CD8-positive, alpha-beta memory T cell (primary cell): ENCODE measurements at regions not wholly inside any gene's neighbourhood (a gene's known extent, or its start where the extent isn't known, plus 50 kb on each side); places are given as distances from the start of the nearest gene placed in this dataset.
"Not testable (repeated sequence)": the region's sequence is repeated elsewhere in the genome, so short reads cannot be mapped to it uniquely, and the experiment has no call there.

Experiments used
- CTCF ChIA-PET: fragments of 350-600 bp; sonication (Branson Sonifier 250); formaldehyde crosslinking; loops from one replicate; lab custom pipeline; 2021; ENCODE audit warnings: antibody characterized with exemption; lab: Charles Lee
- POLR2A ChIA-PET: fragments of 350-600 bp; sonication (Branson Sonifier 250); formaldehyde crosslinking; loops from one replicate; lab custom pipeline; 2021; ENCODE audit warnings: antibody characterized with exemption; lab: Charles Lee
- DNase-seq, 5 donors: peaks; one replicate each; pipeline versions ENCODE4 v3.0.0 to v3.0.0-alpha.2; 2020 to 2022; ENCODE audit warnings: mixed read lengths in 1 of 5
- H3K27ac ChIP-seq: one replicate; pipeline ENCODE4 v1.7.0; 2013; ENCODE audit warnings: low read depth, mild to moderate bottlenecking, low read length, moderate library complexity
- H3K27me3 ChIP-seq: 2 replicates; pipeline ENCODE4 v1.7.0; 2013; ENCODE audit warnings: low read length, mild to moderate bottlenecking; ENCODE audit not compliant: insufficient read depth, poor library complexity, severe bottlenecking
- H3K36me3 ChIP-seq: 2 replicates; pipeline ENCODE4 v1.7.0; 2013; ENCODE audit warnings: mild to moderate bottlenecking, low read length, moderate library complexity; ENCODE audit not compliant: insufficient read depth
- H3K4me1 ChIP-seq: 2 replicates; pipeline ENCODE4 v1.7.0; 2013; ENCODE audit warnings: mild to moderate bottlenecking, low read length, moderate library complexity; ENCODE audit not compliant: insufficient read depth
- H3K4me3 ChIP-seq: 2 replicates; pipeline ENCODE4 v1.7.0; 2013; ENCODE audit warnings: mild to moderate bottlenecking, low read length
- H3K9me3 ChIP-seq: 2 replicates; pipeline ENCODE4 v1.7.0; 2013; ENCODE audit warnings: mild to moderate bottlenecking, low read length
- H3K27ac Mint-ChIP-seq, 8 donors: one replicate each; pipeline ENCODE4 v1.8.0; 2020 to 2021; ENCODE audit warnings: mixed read lengths in 8 of 8, mild to moderate bottlenecking in 6 of 8, inconsistent platforms in 3 of 8, moderate library complexity in 3 of 8
- H3K27me3 Mint-ChIP-seq, 2 donors: one replicate each; pipeline ENCODE4 v1.8.0; 2020 to 2021; ENCODE audit warnings: mixed read lengths in 2 of 2, mild to moderate bottlenecking in 1 of 2, moderate library complexity in 1 of 2
- H3K36me3 Mint-ChIP-seq, 3 donors: one replicate each; pipeline ENCODE4 v1.8.0; 2020 to 2021; ENCODE audit warnings: mixed read lengths in 3 of 3, inconsistent platforms in 1 of 3, mild to moderate bottlenecking in 1 of 3
- H3K4me1 Mint-ChIP-seq, 3 donors: one replicate each; pipeline ENCODE4 v1.8.0; 2020 to 2021; ENCODE audit warnings: mixed read lengths in 3 of 3, inconsistent platforms in 1 of 3, mild to moderate bottlenecking in 1 of 3
- H3K4me3 Mint-ChIP-seq, 7 donors: one replicate each; pipeline ENCODE4 v1.8.0; 2020 to 2021; ENCODE audit warnings: mixed read lengths in 7 of 7, mild to moderate bottlenecking in 6 of 7, moderate library complexity in 4 of 7, inconsistent platforms in 2 of 7
- H3K9me3 Mint-ChIP-seq, 5 donors: one replicate each; pipeline ENCODE4 v1.8.0; 2020 to 2022; ENCODE audit warnings: mixed read lengths in 5 of 5, mild to moderate bottlenecking in 3 of 5, moderate library complexity in 2 of 5, inconsistent platforms in 1 of 5

DNA sequence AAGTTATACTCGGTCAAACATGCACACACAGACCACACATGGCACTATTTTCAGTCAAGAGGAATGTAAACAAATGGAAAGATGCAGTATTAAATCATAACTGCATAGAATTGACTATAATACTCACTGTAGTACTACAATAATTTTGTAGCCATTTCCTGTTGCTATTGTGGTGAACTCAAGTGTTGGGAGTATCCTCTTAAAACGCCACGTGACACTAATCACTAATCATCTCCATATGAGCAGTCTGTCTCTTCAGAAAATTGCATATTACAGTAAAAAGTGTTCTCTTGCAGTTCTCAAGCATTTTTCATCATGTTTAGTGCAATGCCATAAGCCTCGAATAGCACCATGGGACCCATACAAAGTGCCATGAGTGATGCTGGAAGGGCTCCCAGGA is 258.7 kb upstream of the ID4 start:
- H3K27ac ChIP-seq, result no peak overlapping the region
- ChIA-PET CTCF (no interaction called here), POLR2A (no interaction called here)
- DNase-seq, result no peak
- H3K27ac Mint-ChIP-seq, result no peak overlapping the region
- H3K27me3 Mint-ChIP-seq, result no peaks in the 10 kb centered on the region
- H3K4me3 Mint-ChIP-seq, result no peak overlapping the region
- no peaks in the 10 kb centered on the region for H3K36me3 Mint-ChIP-seq
- H3K36me3 ChIP-seq, result no peaks in the 10 kb centered on the region
- H3K4me1 Mint-ChIP-seq, result no peaks in the 10 kb centered on the region
- H3K27me3 ChIP-seq, result no peaks in the 10 kb centered on the region
- no peaks in the 10 kb centered on the region for H3K9me3 ChIP-seq
- H3K4me1 ChIP-seq, result no peaks in the 10 kb centered on the region
- H3K4me3 ChIP-seq, result no peak overlapping the region
- peaks cover 1 to 14% (median 9%) of the 10 kb centered on the region in 5 donors for H3K9me3 Mint-ChIP-seq

GRCh38 chr6:19584207-19584606 is 253.0 kb upstream of the ID4 start:
- H3K27ac ChIP-seq, H3K36me3 Mint-ChIP-seq, H3K36me3 ChIP-seq, H3K4me1 Mint-ChIP-seq, H3K27me3 ChIP-seq, POLR2A ChIA-PET, H3K4me3 ChIP-seq, H3K4me1 ChIP-seq, H3K9me3 ChIP-seq, H3K9me3 Mint-ChIP-seq, CTCF ChIA-PET, H3K4me3 Mint-ChIP-seq, H3K27ac Mint-ChIP-seq, H3K27me3 Mint-ChIP-seq, DNase-seq: not testable (repeated sequence)

DNA sequence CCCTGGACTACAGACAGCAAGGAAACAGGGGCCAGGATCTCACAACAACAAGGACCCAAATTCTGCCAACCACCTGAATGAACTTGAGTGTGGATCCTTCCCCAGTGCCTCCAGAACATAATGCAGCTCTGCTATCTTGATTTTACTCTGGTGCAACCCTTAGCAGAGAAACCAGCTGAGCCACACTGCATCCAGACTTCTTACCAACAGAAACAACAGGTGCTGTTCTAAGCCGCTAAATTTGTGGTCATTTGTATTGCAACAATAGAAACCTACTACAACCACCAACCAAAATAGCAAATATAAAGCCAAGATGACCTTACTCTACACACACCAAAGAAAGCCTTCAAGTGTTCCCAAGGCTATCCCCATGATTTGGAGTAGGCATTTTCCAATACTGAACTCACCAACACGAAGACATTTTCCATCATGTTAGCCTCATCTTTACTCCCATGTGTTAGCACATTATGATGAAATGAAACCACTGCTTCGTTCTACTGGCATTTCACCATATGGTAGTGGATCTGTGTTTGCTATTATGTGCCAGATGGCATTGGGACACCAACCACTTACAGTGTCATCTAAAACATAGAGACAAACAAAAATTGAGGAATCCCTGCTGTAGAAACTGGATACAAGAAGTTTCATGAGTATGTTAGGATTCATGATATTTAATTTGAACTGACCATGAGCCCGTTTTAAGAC is 249.8 kb upstream of the ID4 start:
- H3K27me3 ChIP-seq, result no peaks in the 10 kb centered on the region
- Mint-ChIP-seq H3K4me3 (no peak overlapping the region), H3K27me3 (no peaks in the 10 kb centered on the region), H3K36me3 (no peaks in the 10 kb centered on the region), H3K9me3 (peaks cover 0 to 6% (median 4%) of the 10 kb centered on the region in 5 donors), H3K4me1 (no peaks in the 10 kb centered on the region), H3K27ac (no peak overlapping the region)
- no peaks in the 10 kb centered on the region for H3K9me3 ChIP-seq
- no peak for DNase-seq
- H3K27ac ChIP-seq, result no peak overlapping the region
- H3K36me3 ChIP-seq, result no peaks in the 10 kb centered on the region
- POLR2A ChIA-PET, result no interaction called here
- no peak overlapping the region for H3K4me3 ChIP-seq
- H3K4me1 ChIP-seq, result no peaks in the 10 kb centered on the region
- CTCF ChIA-PET, result interaction anchor here (0.7 kb wide), 1 partner anchor 17 kb away, joined by 3 read pairs; no protein-coding TSS in a partner anchor

GRCh38 chr6:19590501-19591131 is 246.6 kb upstream of the ID4 start:
- no peak overlapping the region for H3K27ac Mint-ChIP-seq
- POLR2A ChIA-PET, result no interaction called here

DNA sequence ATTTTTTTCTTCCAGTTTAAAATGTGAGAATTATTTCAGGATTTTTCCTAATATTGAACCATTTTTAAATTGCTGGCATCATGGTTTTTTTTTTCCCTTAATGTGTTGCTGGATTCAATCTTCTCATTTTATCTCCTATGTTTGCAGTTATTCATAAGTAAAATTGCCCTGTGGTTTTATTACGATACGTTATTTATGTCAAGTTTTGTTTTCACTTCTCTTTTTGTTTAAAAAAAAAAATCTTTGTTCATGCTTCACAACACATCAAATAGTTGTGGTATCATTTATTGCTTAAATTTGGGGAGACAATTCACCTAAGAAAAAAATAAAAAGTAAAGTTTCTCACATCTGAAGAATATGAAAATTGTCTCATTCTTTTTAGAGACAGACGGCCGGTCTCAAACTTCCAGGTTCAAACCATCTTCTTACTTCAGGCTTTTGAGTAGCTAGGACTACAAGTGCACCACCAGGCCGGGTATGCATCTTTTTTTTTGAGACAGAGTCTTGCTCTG is 239.3 kb upstream of the ID4 start:
- ChIA-PET POLR2A (no interaction called here), CTCF (no interaction called here)
- no peaks in the 10 kb centered on the region for H3K36me3 ChIP-seq
- H3K4me3 ChIP-seq, result no peak overlapping the region
- Mint-ChIP-seq H3K4me1 (no peaks in the 10 kb centered on the region), H3K4me3 (no peak overlapping the region), H3K27ac (no peak overlapping the region), H3K9me3 (peaks cover 0 to 6% (median 0%) of the 10 kb centered on the region in 5 donors), H3K27me3 (peaks cover 0 to 2% of the 10 kb centered on the region in 2 donors), H3K36me3 (no peaks in the 10 kb centered on the region)
- H3K27ac ChIP-seq, result no peak overlapping the region
- no peak for DNase-seq
- no peaks in the 10 kb centered on the region for H3K4me1 ChIP-seq
- no peaks in the 10 kb centered on the region for H3K27me3 ChIP-seq
- H3K9me3 ChIP-seq, result no peaks in the 10 kb centered on the region

More at GRCh38 chr6:19590501-19591131, 246.6 kb upstream of the ID4 start:
- Mint-ChIP-seq H3K4me1 (no peaks in the 10 kb centered on the region), H3K4me3 (no peak overlapping the region), H3K27me3 (no peaks in the 10 kb centered on the region), H3K36me3 (no peaks in the 10 kb centered on the region), H3K9me3 (peaks cover 0 to 3% (median 0%) of the 10 kb centered on the region in 5 donors)
- CTCF ChIA-PET, result no interaction called here
- Histone ChIP-seq H3K9me3 (no peaks in the 10 kb centered on the region), H3K4me1 (no peaks in the 10 kb centered on the region), H3K36me3 (no peaks in the 10 kb centered on the region), H3K27ac (no peak overlapping the region), H3K27me3 (no peaks in the 10 kb centered on the region), H3K4me3 (no peak overlapping the region)
- DNase-seq, result no peak

DNA sequence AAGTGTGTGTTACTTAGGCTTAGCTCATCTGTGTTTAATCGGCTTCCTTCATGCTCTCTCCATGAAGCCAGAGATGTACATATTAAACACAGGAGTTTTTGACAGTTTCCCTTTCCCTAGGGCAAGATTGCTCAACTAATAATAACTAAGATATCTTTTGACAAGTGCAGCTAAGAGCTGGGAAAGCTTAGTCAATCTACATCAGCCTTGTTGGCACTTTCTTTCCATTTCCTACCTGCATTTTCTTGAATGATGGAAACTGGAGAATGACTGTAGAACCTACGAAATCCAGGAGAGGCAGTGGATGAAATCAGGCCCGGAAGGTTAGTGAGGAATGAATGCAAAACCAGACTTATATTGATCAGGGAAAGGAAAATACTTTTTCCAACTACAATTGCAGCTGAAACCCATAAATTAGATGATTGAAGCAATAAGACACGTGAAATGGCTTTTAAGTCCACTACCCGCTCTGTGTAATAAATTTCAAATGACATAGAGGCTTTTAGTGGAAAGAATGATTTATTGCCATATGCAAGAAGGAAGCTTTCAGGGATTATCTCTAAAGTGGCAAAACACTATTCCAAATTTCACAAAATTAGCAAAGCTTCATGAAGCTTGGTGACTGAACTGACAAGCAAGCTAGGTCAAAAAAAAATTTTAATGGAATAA is 237.2 kb upstream of the ID4 start:
- CTCF ChIA-PET, result no interaction called here
- Mint-ChIP-seq H3K36me3 (no peaks in the 10 kb centered on the region), H3K9me3 (peaks cover 0 to 6% (median 3%) of the 10 kb centered on the region in 5 donors), H3K27me3 (peaks cover 0 to 2% of the 10 kb centered on the region in 2 donors), H3K4me3 (no peak overlapping the region), H3K27ac (no peak overlapping the region), H3K4me1 (no peaks in the 10 kb centered on the region)
- Histone ChIP-seq H3K9me3 (no peaks in the 10 kb centered on the region), H3K4me3 (no peak overlapping the region), H3K36me3 (no peaks in the 10 kb centered on the region), H3K27me3 (no peaks in the 10 kb centered on the region), H3K4me1 (no peaks in the 10 kb centered on the region), H3K27ac (no peak overlapping the region)
- no peak for DNase-seq
- POLR2A ChIA-PET, result no interaction called here

DNA sequence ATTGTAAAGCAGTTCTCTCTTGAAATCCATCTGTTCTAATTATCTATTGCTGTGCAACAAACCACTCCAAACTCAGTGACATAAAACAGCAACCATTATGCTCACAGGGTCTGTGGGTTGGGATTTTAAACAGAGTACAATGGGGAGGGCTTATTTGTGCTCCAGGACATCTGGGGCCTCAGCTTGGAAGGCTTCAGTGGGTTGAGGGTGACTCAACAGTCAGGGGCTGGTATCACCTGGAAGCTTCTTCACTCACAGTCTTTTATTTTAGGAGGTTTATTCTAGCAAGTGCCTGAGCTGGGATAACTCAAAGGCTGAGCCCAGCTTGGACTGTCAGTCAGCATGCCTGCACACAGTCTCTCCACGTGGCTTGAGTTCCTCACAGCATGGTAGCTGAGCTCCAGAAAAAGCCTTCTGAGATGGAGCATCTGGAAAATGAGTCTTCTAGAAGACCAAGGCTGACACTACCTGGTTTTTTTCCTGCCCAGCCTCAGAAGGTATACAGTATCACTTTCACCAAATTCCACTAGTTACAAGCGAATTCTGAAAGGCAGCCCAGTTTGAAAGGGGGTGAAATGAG is 234.6 kb upstream of the ID4 start:
- no peaks in the 10 kb centered on the region for H3K36me3 Mint-ChIP-seq
- Histone ChIP-seq H3K4me3 (no peak overlapping the region), H3K36me3 (no peaks in the 10 kb centered on the region), H3K9me3 (no peaks in the 10 kb centered on the region), H3K27me3 (no peaks in the 10 kb centered on the region), H3K4me1 (no peaks in the 10 kb centered on the region), H3K27ac (no peak overlapping the region)
- no peaks in the 10 kb centered on the region for H3K4me1 Mint-ChIP-seq
- ChIA-PET POLR2A (no interaction called here), CTCF (no interaction called here)
- no peak overlapping the region for H3K27ac Mint-ChIP-seq
- peaks cover 0 to 13% (median 5%) of the 10 kb centered on the region in 5 donors for H3K9me3 Mint-ChIP-seq
- H3K4me3 Mint-ChIP-seq, result no peak overlapping the region
- peaks cover 0 to 2% of the 10 kb centered on the region in 2 donors for H3K27me3 Mint-ChIP-seq
- no peak for DNase-seq

- Histone ChIP-seq H3K4me3 (no peak overlapping the region), H3K27ac (no peak overlapping the region), H3K36me3 (no peaks in the 10 kb centered on the region), H3K4me1 (no peaks in the 10 kb centered on the region), H3K27me3 (no peaks in the 10 kb centered on the region), H3K9me3 (no peaks in the 10 kb centered on the region)
- H3K27me3 Mint-ChIP-seq, result peaks cover 0 to 2% of the 10 kb centered on the region in 2 donors
- ChIA-PET CTCF (interaction anchor here (1.0 kb wide), 1 partner anchor 16 kb away, joined by 3 read pairs; no protein-coding TSS in a partner anchor), POLR2A (no interaction called here)
- no peak for DNase-seq
- H3K4me3 Mint-ChIP-seq, result no peak overlapping the region
- no peaks in the 10 kb centered on the region for H3K4me1 Mint-ChIP-seq
- no peaks in the 10 kb centered on the region for H3K36me3 Mint-ChIP-seq
- H3K27ac Mint-ChIP-seq, result no peak overlapping the region
- peaks cover 0 to 13% (median 5%) of the 10 kb centered on the region in 5 donors for H3K9me3 Mint-ChIP-seq
Observed at GRCh38 chr6:19603721-19604120, 233.4 kb upstream of the ID4 start.
